ENCODE measurements at regions not wholly inside any gene's neighbourhood (a gene's known extent, or its start where the extent isn't known, plus 50 kb on each side); places are given as distances from the start of the nearest gene placed in this dataset.

DNA sequence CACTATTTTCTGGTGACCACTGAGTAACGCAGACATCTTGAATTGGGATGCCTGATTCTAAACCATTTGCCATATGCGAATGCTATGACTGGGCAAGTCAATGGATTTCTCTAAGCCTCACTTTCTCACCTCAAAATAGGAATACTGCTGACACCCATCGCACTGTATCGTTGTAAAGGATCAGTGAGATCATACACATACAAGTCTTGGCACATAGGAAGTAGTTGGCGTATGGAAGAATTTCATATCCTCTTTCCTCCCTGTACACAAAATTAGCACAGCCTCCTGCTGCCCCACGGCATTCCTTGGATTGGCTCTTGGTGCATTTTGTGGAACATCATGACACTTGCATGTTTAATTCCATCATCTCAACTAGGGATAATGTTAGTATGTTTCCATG, 366.9 kb downstream of the CMPK2 start:
- DNase-seq (ENCODE audit: low read depth, low spot score): no peak
- H3K4me3 ChIP-seq (ENCODE audit: low read depth in 2 of 2, low read length in 2 of 2): no peak overlapping the region
- no peak for ATAC-seq
- BruUV-seq (replicated peaks): no TSS peak
- CTCF ChIA-PET: no interaction called here
- no peak overlapping the region for H3K27ac ChIP-seq (ENCODE audit: low read length)
- H3K27me3 ChIP-seq (ENCODE audit: control insufficient read depth, insufficient read depth, low read length): no peaks in the 10 kb centered on the region
- TF ChIP-seq CTCF (IDR thresholded peaks at IDR 0.05) (no peak), POLR2AphosphoS5 (IDR thresholded peaks at IDR 0.05; ENCODE audit: low read depth, low read length) (no peak), TCF7L2 (IDR thresholded peaks at IDR 0.05; ENCODE audit: low read depth, low read length) (no peak), SIN3A (IDR thresholded peaks at IDR 0.05; ENCODE audit: borderline replicate concordance, insufficient read depth, low read depth, low read length) (no peak)
- TF ChIP-seq, protein P1, sequence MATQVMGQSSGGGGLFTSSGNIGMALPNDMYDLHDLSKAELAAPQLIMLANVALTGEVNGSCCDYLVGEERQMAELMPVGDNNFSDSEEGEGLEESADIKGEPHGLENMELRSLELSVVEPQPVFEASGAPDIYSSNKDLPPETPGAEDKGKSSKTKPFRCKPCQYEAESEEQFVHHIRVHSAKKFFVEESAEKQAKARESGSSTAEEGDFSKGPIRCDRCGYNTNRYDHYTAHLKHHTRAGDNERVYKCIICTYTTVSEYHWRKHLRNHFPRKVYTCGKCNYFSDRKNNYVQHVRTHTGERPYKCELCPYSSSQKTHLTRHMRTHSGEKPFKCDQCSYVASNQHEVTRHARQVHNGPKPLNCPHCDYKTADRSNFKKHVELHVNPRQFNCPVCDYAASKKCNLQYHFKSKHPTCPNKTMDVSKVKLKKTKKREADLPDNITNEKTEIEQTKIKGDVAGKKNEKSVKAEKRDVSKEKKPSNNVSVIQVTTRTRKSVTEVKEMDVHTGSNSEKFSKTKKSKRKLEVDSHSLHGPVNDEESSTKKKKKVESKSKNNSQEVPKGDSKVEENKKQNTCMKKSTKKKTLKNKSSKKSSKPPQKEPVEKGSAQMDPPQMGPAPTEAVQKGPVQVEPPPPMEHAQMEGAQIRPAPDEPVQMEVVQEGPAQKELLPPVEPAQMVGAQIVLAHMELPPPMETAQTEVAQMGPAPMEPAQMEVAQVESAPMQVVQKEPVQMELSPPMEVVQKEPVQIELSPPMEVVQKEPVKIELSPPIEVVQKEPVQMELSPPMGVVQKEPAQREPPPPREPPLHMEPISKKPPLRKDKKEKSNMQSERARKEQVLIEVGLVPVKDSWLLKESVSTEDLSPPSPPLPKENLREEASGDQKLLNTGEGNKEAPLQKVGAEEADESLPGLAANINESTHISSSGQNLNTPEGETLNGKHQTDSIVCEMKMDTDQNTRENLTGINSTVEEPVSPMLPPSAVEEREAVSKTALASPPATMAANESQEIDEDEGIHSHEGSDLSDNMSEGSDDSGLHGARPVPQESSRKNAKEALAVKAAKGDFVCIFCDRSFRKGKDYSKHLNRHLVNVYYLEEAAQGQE (IDR thresholded peaks at IDR 0.05; ENCODE audit: insufficient read depth in 1 of 2, low read depth in 2 of 2, low read length in 1 of 2): no peak
- no peaks in the 10 kb centered on the region for H3K9me3 ChIP-seq (ENCODE audit: control insufficient read depth, insufficient read depth, low read depth, low read length)
- H3K36me3 ChIP-seq (ENCODE audit: control insufficient read depth, insufficient read depth, low read length): no peaks in the 10 kb centered on the region
- in situ Hi-C loops (cut with HindIII; ENCODE audit: low pct_unique_long_range_greater_than_20kb, low sequenced_read_pairs) (no loop called here), intact Hi-C loops (cut with micrococcal nuclease; ENCODE audit: unreplicated experiment) (no loop called here)
- H3K4me1 ChIP-seq (ENCODE audit: control insufficient read depth, insufficient read depth, low read length): no peaks in the 10 kb centered on the region
- POLR2A ChIA-PET: no interaction called here

GRCh38 chr2:6499691-6500090, 366.0 kb downstream of the CMPK2 start:
- no peaks in the 10 kb centered on the region for H3K9me3 ChIP-seq (ENCODE audit: control insufficient read depth, insufficient read depth, low read depth, low read length)
- BruUV-seq (replicated peaks): no TSS peak
- ATAC-seq (no peak), DNase-seq (ENCODE audit: low read depth, low spot score) (no peak)
- POLR2A ChIA-PET: no interaction called here
- no peaks in the 10 kb centered on the region for H3K36me3 ChIP-seq (ENCODE audit: control insufficient read depth, insufficient read depth, low read length)
- H3K4me1 ChIP-seq (ENCODE audit: control insufficient read depth, insufficient read depth, low read length): no peaks in the 10 kb centered on the region
- no peak for TF ChIP-seq POLR2AphosphoS5 (IDR thresholded peaks at IDR 0.05; ENCODE audit: low read depth, low read length)
- TF ChIP-seq, protein P1 (IDR thresholded peaks at IDR 0.05; ENCODE audit: insufficient read depth in 1 of 2, low read depth in 2 of 2, low read length in 1 of 2): no peak
- TF ChIP-seq SIN3A (IDR thresholded peaks at IDR 0.05; ENCODE audit: borderline replicate concordance, insufficient read depth, low read depth, low read length): no peak
- TF ChIP-seq TCF7L2 (IDR thresholded peaks at IDR 0.05; ENCODE audit: low read depth, low read length): no peak
- TF ChIP-seq CTCF (IDR thresholded peaks at IDR 0.05): no peak
- intact Hi-C loops (cut with micrococcal nuclease; ENCODE audit: unreplicated experiment) (no loop called here), in situ Hi-C loops (cut with HindIII; ENCODE audit: low pct_unique_long_range_greater_than_20kb, low sequenced_read_pairs) (no loop called here)
- no peak overlapping the region for H3K27ac ChIP-seq (ENCODE audit: low read length)
- H3K27me3 ChIP-seq (ENCODE audit: control insufficient read depth, insufficient read depth, low read length): no peaks in the 10 kb centered on the region
- no peak overlapping the region for H3K4me3 ChIP-seq (ENCODE audit: low read depth in 2 of 2, low read length in 2 of 2)
- CTCF ChIA-PET: no interaction called here
